ENCODE measurements at regions not wholly inside any gene's neighbourhood (a gene's known extent, or its start where the extent isn't known, plus 50 kb on each side); places are given as distances from the start of the nearest gene placed in this dataset.

DNA sequence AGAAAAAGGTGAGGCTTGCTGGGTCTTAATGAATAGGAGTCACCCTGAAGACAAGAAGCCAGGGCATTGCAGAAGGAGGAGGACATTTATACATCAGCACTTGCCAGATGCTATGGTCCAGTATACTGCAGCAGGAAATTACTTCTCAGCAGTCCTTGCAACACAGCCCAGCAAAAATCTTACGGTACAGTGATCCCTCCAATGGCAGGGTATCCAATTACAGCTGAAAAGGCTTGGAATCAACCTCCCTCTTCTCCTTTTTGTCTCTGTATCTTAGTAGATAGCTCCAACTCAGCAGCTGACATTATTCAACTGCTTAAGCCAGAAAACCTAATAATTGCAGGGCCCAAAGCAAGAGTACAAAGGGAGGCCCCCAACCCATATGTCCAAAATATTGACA is 128.3 kb upstream of the COBL start:
- TF ChIP-seq, protein P1, sequence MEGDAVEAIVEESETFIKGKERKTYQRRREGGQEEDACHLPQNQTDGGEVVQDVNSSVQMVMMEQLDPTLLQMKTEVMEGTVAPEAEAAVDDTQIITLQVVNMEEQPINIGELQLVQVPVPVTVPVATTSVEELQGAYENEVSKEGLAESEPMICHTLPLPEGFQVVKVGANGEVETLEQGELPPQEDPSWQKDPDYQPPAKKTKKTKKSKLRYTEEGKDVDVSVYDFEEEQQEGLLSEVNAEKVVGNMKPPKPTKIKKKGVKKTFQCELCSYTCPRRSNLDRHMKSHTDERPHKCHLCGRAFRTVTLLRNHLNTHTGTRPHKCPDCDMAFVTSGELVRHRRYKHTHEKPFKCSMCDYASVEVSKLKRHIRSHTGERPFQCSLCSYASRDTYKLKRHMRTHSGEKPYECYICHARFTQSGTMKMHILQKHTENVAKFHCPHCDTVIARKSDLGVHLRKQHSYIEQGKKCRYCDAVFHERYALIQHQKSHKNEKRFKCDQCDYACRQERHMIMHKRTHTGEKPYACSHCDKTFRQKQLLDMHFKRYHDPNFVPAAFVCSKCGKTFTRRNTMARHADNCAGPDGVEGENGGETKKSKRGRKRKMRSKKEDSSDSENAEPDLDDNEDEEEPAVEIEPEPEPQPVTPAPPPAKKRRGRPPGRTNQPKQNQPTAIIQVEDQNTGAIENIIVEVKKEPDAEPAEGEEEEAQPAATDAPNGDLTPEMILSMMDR (IDR thresholded peaks at IDR 0.05), result no peak
- TF ChIP-seq POLR2AphosphoS5 (IDR thresholded peaks at IDR 0.05) (no peak), POLR2A (IDR thresholded peaks at IDR 0.05) (no peak)

Data from breast epithelium (tissue), 3 donors.